Psoas muscle (tissue), 7 donors: ENCODE measurements at regions not wholly inside any gene's neighbourhood (a gene's known extent, or its start where the extent isn't known, plus 50 kb on each side); places are given as distances from the start of the nearest gene placed in this dataset.

Experiments used
- ATAC-seq, 4 donors: fragments of 200-7000 bp; cut with Tn5 transposase; one replicate each; pipeline ENCODE4 v1.9.1; 2020; ENCODE audit warnings: moderate library complexity in 3 of 4, mild to moderate bottlenecking in 2 of 4
- DNase-seq, 2 donors: peaks; one replicate each; pipeline ENCODE4 v3.0.0-alpha.2; 2020
- H3K27ac ChIP-seq: fragments of 200-600 bp; one replicate; pipeline ENCODE4 v1.8.0; 2022
- H3K27me3 ChIP-seq, 3 donors: fragments of 200-600 bp in 1 of 3; one replicate each; pipeline versions ENCODE4 v1.6.1 to v1.8.0; 2013 to 2022; ENCODE audit warnings: low read length in 2 of 3, mild to moderate bottlenecking in 2 of 3, moderate library complexity in 1 of 3; ENCODE audit not compliant: insufficient read depth in 3 of 3
- H3K36me3 ChIP-seq, 2 donors: fragments of 200-600 bp in 1 of 2; one replicate each; pipeline versions ENCODE4 v1.6.1 to v1.8.0; 2013 to 2022; ENCODE audit warnings: low read depth in 1 of 2, mild to moderate bottlenecking in 1 of 2, moderate library complexity in 1 of 2; ENCODE audit not compliant: insufficient read depth in 1 of 2
- H3K4me1 ChIP-seq: fragments of 200-600 bp; one replicate; pipeline ENCODE4 v1.8.0; 2022
- H3K4me3 ChIP-seq: fragments of 200-600 bp; one replicate; pipeline ENCODE4 v1.8.0; 2022; ENCODE audit warnings: mild to moderate bottlenecking
- H3K9me3 ChIP-seq: fragments of 200-600 bp; one replicate; pipeline ENCODE4 v1.8.0; 2022
- WGBS, 3 donors: extraction: QIAGEN DNeasy Blood & Tissue Kit; methylation state at CpG; one replicate each; pipeline versions ENCODE4 v1.1.6 to v1.1.7; 2013; 5-methylcytosine and 5-hydroxymethylcytosine counted together
- intact Hi-C, 2 donors: fragments of 100-400 bp; cut with DNase I; formaldehyde crosslinking; loops; one replicate each; pipeline versions ENCODE4 v1.11.0 to v1.14.2; 2022
- TF ChIP-seq, protein P1 (sequence below): fragments of 200-600 bp; IDR thresholded peaks from one replicate; pipeline ENCODE4 v1.8.0; 2022; ENCODE audit warnings: antibody characterized with exemption
- donor health status: healthy with polysubstance abuse.
- donor health status: DM: no; HTN: no; CAD: no; lungs with moderate emphysema.
- donor health status: Bipolar disorder and iron deficiency.
- donor health status: healthy.
- donor health status: DM: yes; HTN: yes; CAD: no.
- donor health status: DM: no; HTN: no; CAD: no.
- donor health status: DM: yes; HTN: yes; CAD: no.

DNA sequence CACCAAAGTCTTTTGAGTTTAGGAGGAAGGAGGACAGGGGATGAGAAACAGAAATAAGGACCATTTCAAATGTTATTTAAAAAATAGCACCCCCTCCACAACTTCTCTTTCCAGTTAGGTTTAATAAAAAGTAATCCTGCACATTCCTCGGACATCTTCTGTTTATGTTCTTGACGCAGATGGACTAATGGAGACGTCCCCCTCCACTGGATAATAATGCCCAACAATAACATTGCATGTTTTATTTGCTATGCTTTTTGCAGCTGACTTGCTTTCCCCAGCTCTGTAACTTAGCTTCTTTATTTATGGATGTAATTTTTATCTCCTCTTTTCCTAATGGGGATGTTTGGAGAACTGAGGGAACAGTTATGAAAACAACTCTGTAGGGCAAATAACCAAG lies 89.5 kb downstream of the MAT2B start:
- Histone ChIP-seq H3K9me3 (peaks cover 4% of the 10 kb centered on the region), H3K27me3 (no peaks in the 10 kb centered on the region), H3K4me3 (no peak overlapping the region), H3K36me3 (no peaks in the 10 kb centered on the region), H3K27ac (no peak overlapping the region), H3K4me1 (no peaks in the 10 kb centered on the region)
- DNase-seq (no peak), ATAC-seq (no peak)
- TF ChIP-seq, protein P1, sequence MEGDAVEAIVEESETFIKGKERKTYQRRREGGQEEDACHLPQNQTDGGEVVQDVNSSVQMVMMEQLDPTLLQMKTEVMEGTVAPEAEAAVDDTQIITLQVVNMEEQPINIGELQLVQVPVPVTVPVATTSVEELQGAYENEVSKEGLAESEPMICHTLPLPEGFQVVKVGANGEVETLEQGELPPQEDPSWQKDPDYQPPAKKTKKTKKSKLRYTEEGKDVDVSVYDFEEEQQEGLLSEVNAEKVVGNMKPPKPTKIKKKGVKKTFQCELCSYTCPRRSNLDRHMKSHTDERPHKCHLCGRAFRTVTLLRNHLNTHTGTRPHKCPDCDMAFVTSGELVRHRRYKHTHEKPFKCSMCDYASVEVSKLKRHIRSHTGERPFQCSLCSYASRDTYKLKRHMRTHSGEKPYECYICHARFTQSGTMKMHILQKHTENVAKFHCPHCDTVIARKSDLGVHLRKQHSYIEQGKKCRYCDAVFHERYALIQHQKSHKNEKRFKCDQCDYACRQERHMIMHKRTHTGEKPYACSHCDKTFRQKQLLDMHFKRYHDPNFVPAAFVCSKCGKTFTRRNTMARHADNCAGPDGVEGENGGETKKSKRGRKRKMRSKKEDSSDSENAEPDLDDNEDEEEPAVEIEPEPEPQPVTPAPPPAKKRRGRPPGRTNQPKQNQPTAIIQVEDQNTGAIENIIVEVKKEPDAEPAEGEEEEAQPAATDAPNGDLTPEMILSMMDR = no peak
- whole genome bisulfite sequencing, 3 donors = 70 to 77% (median 73%) methylated on average over 3 of the region's 3 CpGs
- intact Hi-C loops = no loop called here

DNA sequence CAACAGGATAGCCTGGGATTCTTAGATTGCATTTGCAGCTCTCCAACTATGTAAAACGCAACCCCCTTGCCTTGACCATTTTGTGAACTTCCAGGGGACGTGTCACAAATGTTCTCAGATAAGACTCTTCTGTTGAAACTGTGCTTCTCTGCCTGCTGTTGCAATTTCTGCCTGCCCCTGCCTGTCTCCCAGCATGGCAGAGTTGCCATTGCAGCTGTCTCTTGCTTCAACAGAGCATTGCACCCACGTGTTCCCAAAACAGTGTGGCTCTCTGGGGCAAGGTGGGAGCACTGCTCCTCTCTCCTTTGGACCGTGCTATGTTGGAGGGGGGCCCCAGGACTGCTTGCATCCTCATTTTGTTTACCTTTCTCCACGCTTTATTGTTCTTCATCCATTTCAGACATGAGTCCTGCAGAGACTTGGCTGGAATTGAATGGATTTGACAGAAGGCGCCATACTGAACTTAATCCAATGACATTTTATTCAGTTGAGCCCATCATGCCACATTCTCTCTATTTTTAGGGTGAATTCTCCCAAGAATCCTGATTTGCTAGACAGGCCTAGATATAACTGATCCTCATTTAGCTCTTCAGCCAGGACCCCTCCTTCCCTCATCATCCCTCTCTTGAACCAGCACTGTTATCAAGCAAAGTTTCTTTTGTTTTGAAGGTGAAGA lies 90.7 kb downstream of the MAT2B start:
- Histone ChIP-seq H3K27ac (no peak overlapping the region), H3K27me3 (no peaks in the 10 kb centered on the region), H3K4me1 (no peaks in the 10 kb centered on the region), H3K9me3 (peaks cover 4% of the 10 kb centered on the region), H3K4me3 (no peak overlapping the region), H3K36me3 (no peaks in the 10 kb centered on the region)
- 52 to 60% (median 58%) methylated on average over 6 of the region's 6 CpGs for WGBS, 3 donors
- no peak for ATAC-seq
- DNase-seq = no peak
- intact Hi-C loops = no loop called here
- TF ChIP-seq, protein P1 = no peak

DNA sequence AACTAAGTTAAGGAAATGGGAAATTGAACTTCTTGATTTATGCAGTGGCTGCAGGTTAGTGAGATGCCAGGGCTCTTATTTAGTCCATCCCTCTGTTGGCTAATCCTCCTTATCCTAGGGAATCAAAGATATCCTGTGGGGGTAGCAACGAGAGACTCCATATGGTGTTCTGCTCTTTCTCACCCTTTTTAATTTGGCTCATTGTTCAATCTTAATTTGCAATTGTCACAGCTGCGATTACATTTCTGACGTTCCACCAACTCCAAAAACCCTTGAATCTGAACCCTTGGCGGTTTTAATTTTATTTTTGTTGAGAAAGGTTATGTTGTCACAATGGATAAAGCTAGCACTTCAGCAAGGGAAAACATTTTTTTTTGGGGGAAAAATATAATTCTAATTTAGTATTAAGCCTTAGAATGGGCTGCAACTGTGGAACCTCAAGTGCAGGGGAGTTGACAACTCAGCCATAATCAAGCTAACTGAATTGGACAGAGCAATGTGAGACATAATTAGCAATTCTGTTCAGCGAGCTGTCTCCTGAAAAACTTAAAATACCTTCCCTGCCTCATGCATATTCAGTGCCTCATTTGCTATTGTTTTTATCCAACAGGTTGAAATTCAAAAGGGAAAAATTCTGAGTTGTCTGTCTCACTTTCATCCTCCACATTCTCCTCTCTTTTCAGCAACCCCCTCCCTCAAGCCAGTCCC lies 91.3 kb downstream of the MAT2B start:
- H3K4me3 ChIP-seq = no peak overlapping the region
- intact Hi-C loops = no loop called here
- peaks cover 4% of the 10 kb centered on the region for H3K9me3 ChIP-seq
- H3K27me3 ChIP-seq = no peaks in the 10 kb centered on the region
- TF ChIP-seq, protein P1 = no peak
- H3K27ac ChIP-seq = no peak overlapping the region
- 41 to 45% (median 42%) methylated on average over 5 of the region's 5 CpGs for WGBS, 3 donors
- ATAC-seq (no peak), DNase-seq (no peak)
- H3K36me3 ChIP-seq = no peaks in the 10 kb centered on the region
- H3K4me1 ChIP-seq = no peaks in the 10 kb centered on the region

DNA sequence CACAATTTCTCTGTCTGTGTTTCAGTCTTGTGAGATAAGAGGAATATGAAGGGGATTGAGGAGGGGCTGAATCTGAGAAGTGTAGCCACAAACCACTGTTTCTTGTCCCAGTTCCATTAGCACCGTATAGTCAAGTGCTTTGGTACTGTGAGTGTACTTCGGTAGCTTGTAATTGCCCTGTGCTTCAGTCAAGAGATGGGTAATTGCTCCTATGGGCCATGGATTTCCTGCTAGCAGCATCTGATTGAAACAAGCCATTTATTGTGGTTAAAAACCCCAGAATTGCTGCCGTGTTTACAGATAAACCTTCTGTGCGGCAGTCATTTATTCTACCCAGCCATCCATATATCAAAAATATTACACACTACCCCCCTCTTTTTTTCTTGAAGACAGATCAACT lies 98.6 kb downstream of the MAT2B start:
- H3K36me3 ChIP-seq = no peaks in the 10 kb centered on the region
- ATAC-seq (no peak), DNase-seq (no peak)
- no peaks in the 10 kb centered on the region for H3K9me3 ChIP-seq
- no peak overlapping the region for H3K4me3 ChIP-seq
- peaks cover 0 to 3% (median 0%) of the 10 kb centered on the region in 3 donors for H3K27me3 ChIP-seq
- intact Hi-C loops = no loop called here
- TF ChIP-seq, protein P1 = no peak
- WGBS, 3 donors = 21 to 33% (median 23%) methylated on average over 4 of the region's 4 CpGs
- H3K27ac ChIP-seq = no peak overlapping the region
- H3K4me1 ChIP-seq = no peaks in the 10 kb centered on the region
